ENCODE measurements at regions not wholly inside any gene's neighbourhood (a gene's known extent, or its start where the extent isn't known, plus 50 kb on each side); places are given as distances from the start of the nearest gene placed in this dataset.
A peak's percentile ranks its signal among the peaks of the same experiment; 100 is the strongest.
"Not testable (repeated sequence)": the region's sequence is repeated elsewhere in the genome, so short reads cannot be mapped to it uniquely, and the experiment has no call there.

DNA sequence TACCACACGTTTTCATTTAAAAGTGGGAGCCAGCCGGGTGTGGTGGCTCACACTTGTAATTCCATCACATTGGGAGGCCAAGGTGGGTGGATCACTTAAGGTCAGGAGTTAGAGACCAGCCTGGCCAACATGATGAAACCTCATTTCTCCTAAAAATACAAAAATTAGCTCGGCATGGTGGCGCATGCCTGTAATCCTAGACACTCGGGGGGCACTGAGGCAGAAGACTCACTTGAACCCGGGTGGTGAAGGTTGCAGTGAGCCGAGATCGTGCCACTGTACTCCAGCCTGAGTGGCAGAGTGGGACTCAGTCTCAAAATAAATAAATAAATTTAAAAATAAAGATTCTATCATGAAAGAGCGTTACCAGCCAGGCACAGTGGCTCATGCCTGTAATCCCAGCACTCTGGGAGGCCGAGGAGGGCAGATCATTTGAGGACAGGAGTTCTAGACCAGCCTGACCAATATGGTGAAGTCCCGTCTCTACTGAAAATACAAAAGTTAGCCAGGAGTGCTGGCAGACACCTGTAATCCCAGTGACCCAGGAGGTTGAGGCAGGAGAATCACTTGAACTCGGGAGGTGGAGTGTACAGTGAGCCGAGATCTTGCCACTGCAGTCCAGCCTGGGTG, 135.4 kb upstream of the TPTE start:
- ATAC-seq; H3K36me3 ChIP-seq (ENCODE audit: control insufficient read depth, insufficient read depth, low read length); H2AFZ ChIP-seq (ENCODE audit: low read depth, low read length); POLR2A ChIA-PET; H3K79me2 ChIP-seq (ENCODE audit: control insufficient read depth, insufficient read depth, low read length); FAIRE-seq; H3K27me3 ChIP-seq (ENCODE audit: control insufficient read depth in 2 of 2, insufficient read depth in 2 of 2, low read length in 2 of 2); CTCF ChIA-PET (ENCODE audit: low intra/inter-chr PET ratio); BruUV-seq (replicated peaks); H3K4me3 ChIP-seq; H3K4me2 ChIP-seq (ENCODE audit: insufficient read depth, low read length); H3K9ac ChIP-seq (ENCODE audit: insufficient read depth in 1 of 2, low read depth in 2 of 2, low read length in 2 of 2); DNase-seq (ENCODE audit: extremely low read depth in 1 of 4, low spot score in 3 of 4); intact Hi-C loops (cut with micrococcal nuclease); H3K4me1 ChIP-seq (replicated peaks in 1 of 2; ENCODE audit: control insufficient read depth in 2 of 2, insufficient read depth in 2 of 2, low read length in 2 of 2); H3K9me1 ChIP-seq (ENCODE audit: control insufficient read depth, insufficient read depth, low read length); H3K9me3 ChIP-seq (replicated peaks; ENCODE audit: control insufficient read depth, insufficient read depth, low read depth, low read length); H3K27ac ChIP-seq (ENCODE audit: extremely low read depth, low read depth, low read length); H4K20me1 ChIP-seq (replicated peaks; ENCODE audit: control insufficient read depth, insufficient read depth, low read length): not testable (repeated sequence)
- 12% methylated on average over 13 of the region's 13 CpGs for WGBS (ENCODE audit: insufficient coverage, low coverage, missing lambda C conversion rate)
- in situ Hi-C loops (cut with MboI), result loop anchor here (5.0 kb wide), 1 partner anchor 651 kb away; no protein-coding TSS in a partner anchor

DNA sequence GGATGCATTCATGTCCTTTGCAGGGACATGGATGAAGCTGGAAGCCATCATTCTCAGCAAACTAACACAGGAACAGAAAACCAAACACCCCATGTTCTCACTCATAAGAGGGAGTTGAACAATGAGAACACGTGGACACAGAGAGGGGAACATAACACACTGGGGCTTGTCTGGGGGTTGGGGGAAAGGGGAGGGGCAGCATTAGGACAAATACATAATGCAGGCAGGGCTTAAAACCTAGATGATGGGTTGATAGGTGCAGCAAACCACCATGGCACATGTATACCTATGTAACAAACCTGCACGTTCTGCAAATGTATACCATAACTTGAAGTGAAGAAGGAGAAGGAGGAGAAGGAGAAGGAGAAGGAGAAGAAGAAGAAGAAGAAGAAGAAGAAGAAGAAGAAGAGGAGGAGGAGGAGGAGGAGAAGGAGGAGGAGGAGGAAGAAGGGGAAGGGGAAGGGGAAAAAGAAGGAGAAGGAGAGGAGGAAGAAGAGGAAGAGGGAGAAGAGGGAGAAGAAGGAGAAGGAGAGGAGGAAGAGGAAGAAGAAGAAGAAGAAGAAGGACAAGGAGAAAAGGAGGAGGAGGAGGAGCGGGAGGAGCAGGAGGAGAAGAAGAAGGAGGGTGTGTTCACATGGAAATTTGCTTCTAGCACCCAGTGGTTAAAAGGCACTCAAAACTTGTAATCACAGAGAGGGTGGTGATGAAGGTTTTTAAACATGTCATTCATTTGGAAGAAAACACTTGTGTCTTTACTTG, 133.5 kb upstream of the TPTE start:
- H3K27me3 ChIP-seq (ENCODE audit: control insufficient read depth in 2 of 2, insufficient read depth in 2 of 2, low read length in 2 of 2); BruUV-seq (replicated peaks); H3K9me3 ChIP-seq (replicated peaks; ENCODE audit: control insufficient read depth, insufficient read depth, low read depth, low read length); H3K4me2 ChIP-seq (ENCODE audit: insufficient read depth, low read length); POLR2A ChIA-PET; CTCF ChIA-PET (ENCODE audit: low intra/inter-chr PET ratio); H3K36me3 ChIP-seq (ENCODE audit: control insufficient read depth, insufficient read depth, low read length); H3K79me2 ChIP-seq (ENCODE audit: control insufficient read depth, insufficient read depth, low read length); H3K9me1 ChIP-seq (ENCODE audit: control insufficient read depth, insufficient read depth, low read length); H3K27ac ChIP-seq (ENCODE audit: extremely low read depth, low read depth, low read length); H3K4me3 ChIP-seq; H3K9ac ChIP-seq (ENCODE audit: insufficient read depth in 1 of 2, low read depth in 2 of 2, low read length in 2 of 2); FAIRE-seq; intact Hi-C loops (cut with micrococcal nuclease); ATAC-seq; H2AFZ ChIP-seq (ENCODE audit: low read depth, low read length); H3K4me1 ChIP-seq (replicated peaks in 1 of 2; ENCODE audit: control insufficient read depth in 2 of 2, insufficient read depth in 2 of 2, low read length in 2 of 2); DNase-seq (ENCODE audit: extremely low read depth in 1 of 4, low spot score in 3 of 4); H4K20me1 ChIP-seq (replicated peaks; ENCODE audit: control insufficient read depth, insufficient read depth, low read length): not testable (repeated sequence)
- WGBS (ENCODE audit: insufficient coverage, low coverage, missing lambda C conversion rate), result 0% methylated on average over 3 of the region's 3 CpGs
- TF ChIP-seq PCBP2 (IDR thresholded peaks at IDR 0.05; ENCODE audit: low read depth, low read length, poor library complexity, severe bottlenecking), result peak; percentile 49
- in situ Hi-C loops (cut with MboI), result loop anchor here (5.0 kb wide), 1 partner anchor 649 kb away; no protein-coding TSS in a partner anchor

DNA sequence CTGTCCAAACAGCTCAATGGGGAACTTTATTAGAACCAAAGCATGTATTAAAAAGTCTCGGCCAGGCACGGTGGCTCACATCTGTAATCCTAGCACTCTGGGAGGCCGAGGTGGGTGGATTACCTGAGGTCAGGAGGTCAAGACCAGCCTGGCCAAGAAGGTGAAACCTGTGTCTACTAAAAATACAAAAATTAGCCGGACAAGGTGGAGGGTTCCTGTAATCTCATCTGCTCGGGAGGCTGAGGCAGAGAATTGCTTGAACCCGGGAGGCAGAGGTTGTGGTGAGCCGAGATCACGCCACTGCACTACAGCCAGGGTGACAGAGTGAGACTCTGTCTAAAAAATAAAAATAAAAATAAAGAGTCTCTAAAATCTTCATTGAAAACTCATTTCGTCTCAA, 132.8 kb upstream of the TPTE start:
- H3K36me3 ChIP-seq (ENCODE audit: control insufficient read depth, insufficient read depth, low read length); H3K27me3 ChIP-seq (ENCODE audit: control insufficient read depth in 2 of 2, insufficient read depth in 2 of 2, low read length in 2 of 2); H4K20me1 ChIP-seq (replicated peaks; ENCODE audit: control insufficient read depth, insufficient read depth, low read length); H3K4me3 ChIP-seq; H2AFZ ChIP-seq (ENCODE audit: low read depth, low read length); H3K9me1 ChIP-seq (ENCODE audit: control insufficient read depth, insufficient read depth, low read length); DNase-seq (ENCODE audit: extremely low read depth in 1 of 4, low spot score in 3 of 4); H3K4me1 ChIP-seq (replicated peaks in 1 of 2; ENCODE audit: control insufficient read depth in 2 of 2, insufficient read depth in 2 of 2, low read length in 2 of 2); H3K27ac ChIP-seq (ENCODE audit: extremely low read depth, low read depth, low read length); H3K79me2 ChIP-seq (ENCODE audit: control insufficient read depth, insufficient read depth, low read length); BruUV-seq (replicated peaks); ATAC-seq; H3K9ac ChIP-seq (ENCODE audit: insufficient read depth in 1 of 2, low read depth in 2 of 2, low read length in 2 of 2); H3K9me3 ChIP-seq (replicated peaks; ENCODE audit: control insufficient read depth, insufficient read depth, low read depth, low read length); intact Hi-C loops (cut with micrococcal nuclease); H3K4me2 ChIP-seq (ENCODE audit: insufficient read depth, low read length); POLR2A ChIA-PET; FAIRE-seq; CTCF ChIA-PET (ENCODE audit: low intra/inter-chr PET ratio): not testable (repeated sequence)
- WGBS (ENCODE audit: insufficient coverage, low coverage, missing lambda C conversion rate), result 7% methylated on average over 9 of the region's 9 CpGs
- in situ Hi-C loops (cut with MboI), result loop anchor here (5.0 kb wide), 1 partner anchor 649 kb away; no protein-coding TSS in a partner anchor
